Neuronal stem cell (in vitro differentiated cells): ENCODE measurements at regions not wholly inside any gene's neighbourhood (a gene's known extent, or its start where the extent isn't known, plus 50 kb on each side); places are given as distances from the start of the nearest gene placed in this dataset.

Experiments
- DNase-seq: peaks from one replicate; pipeline ENCODE4 v3.0.0-alpha.2; 2013; ENCODE audit warnings: low spot score
- H2AFZ ChIP-seq: one replicate; pipeline ENCODE4 v1.6.1; 2013; ENCODE audit warnings: mild to moderate bottlenecking, low read length, inconsistent platforms
- H2AK5ac ChIP-seq: 2 replicates; pipeline ENCODE4 v1.6.1; 2013; ENCODE audit warnings: low read depth, mild to moderate bottlenecking, inconsistent platforms, low read length, moderate library complexity, mixed read lengths
- H2BK120ac ChIP-seq: 2 replicates; pipeline ENCODE4 v1.6.1; 2013; ENCODE audit warnings: low read depth, mild to moderate bottlenecking, inconsistent platforms, low read length, moderate library complexity, mixed read lengths
- H2BK12ac ChIP-seq: one replicate; pipeline ENCODE4 v1.6.1; 2013; ENCODE audit warnings: low read length, inconsistent platforms
- H2BK15ac ChIP-seq: 2 replicates; pipeline ENCODE4 v1.6.1; 2013; ENCODE audit warnings: mild to moderate bottlenecking, low read length, inconsistent platforms, mixed read lengths
- H2BK5ac ChIP-seq: one replicate; pipeline ENCODE4 v1.6.1; 2013; ENCODE audit warnings: inconsistent platforms, mild to moderate bottlenecking, low read length, moderate library complexity
- H3K14ac ChIP-seq: one replicate; pipeline ENCODE4 v1.6.1; 2013; ENCODE audit warnings: low read length, inconsistent platforms
- H3K18ac ChIP-seq: 2 replicates; pipeline ENCODE4 v1.6.1; 2013; ENCODE audit warnings: low read length, inconsistent platforms
- H3K23ac ChIP-seq: 2 replicates; pipeline ENCODE4 v1.6.1; 2013; ENCODE audit warnings: low read depth, mild to moderate bottlenecking, mixed read lengths, low read length, inconsistent platforms; ENCODE audit not compliant: poor library complexity
- H3K27ac ChIP-seq: replicated peaks from 3 replicates; pipeline ENCODE4 v1.5.1; 2013; ENCODE audit warnings: low read length, inconsistent platforms
- H3K27me3 ChIP-seq, 3 experiments: 2 replicates each; pipeline ENCODE4 v1.6.1; 2013; ENCODE audit warnings: low read length in 3 of 3, mild to moderate bottlenecking in 2 of 3, inconsistent platforms in 1 of 3, low read depth in 1 of 3, mixed read lengths in 1 of 3, moderate library complexity in 1 of 3; ENCODE audit not compliant: control insufficient read depth in 3 of 3, insufficient read depth in 3 of 3
- H3K36me3 ChIP-seq, 2 donors: replicated peaks in 1 of 2; 2 replicates each; pipeline ENCODE4 v1.6.1; 2013; ENCODE audit warnings: low read length in 2 of 2; ENCODE audit not compliant: control insufficient read depth in 2 of 2, insufficient read depth in 2 of 2
- H3K4ac ChIP-seq: 2 replicates; pipeline ENCODE4 v1.6.1; 2013; ENCODE audit warnings: inconsistent platforms, mild to moderate bottlenecking, low read length, moderate library complexity
- H3K4me1 ChIP-seq, 2 donors: 1 replicate in 1 of 2; 2 replicates in 1 of 2; pipeline ENCODE4 v1.6.1; 2013; ENCODE audit warnings: low read length in 2 of 2, low read depth in 1 of 2; ENCODE audit not compliant: control insufficient read depth in 2 of 2, insufficient read depth in 1 of 2
- H3K4me2 ChIP-seq: one replicate; pipeline ENCODE4 v1.6.1; 2013; ENCODE audit warnings: mild to moderate bottlenecking, low read length, inconsistent platforms; ENCODE audit not compliant: insufficient read depth, poor library complexity, severe bottlenecking
- H3K4me3 ChIP-seq, 2 donors: 2 replicates each; pipeline ENCODE4 v1.5.1; 2013; ENCODE audit warnings: low read length in 2 of 2, mild to moderate bottlenecking in 2 of 2, inconsistent platforms in 1 of 2, moderate library complexity in 1 of 2
- H3K79me1 ChIP-seq: one replicate; pipeline ENCODE4 v1.6.1; 2013; ENCODE audit warnings: low read depth, mild to moderate bottlenecking, inconsistent platforms, low read length, moderate library complexity
- H3K9ac ChIP-seq: one replicate; pipeline ENCODE4 v1.6.1; 2013; ENCODE audit warnings: mild to moderate bottlenecking, low read depth, low read length, inconsistent platforms; ENCODE audit not compliant: poor library complexity
- H3K9me3 ChIP-seq, 2 donors: replicated peaks in 1 of 2; 2 replicates each; pipeline versions ENCODE3 to v1.6.1; 2013; ENCODE audit warnings: low read length in 2 of 2, mild to moderate bottlenecking in 2 of 2, inconsistent platforms in 1 of 2, low read depth in 1 of 2, mixed read lengths in 1 of 2, moderate library complexity in 1 of 2; ENCODE audit not compliant: control insufficient read depth in 2 of 2, insufficient read depth in 1 of 2
- H4K8ac ChIP-seq: one replicate; pipeline ENCODE4 v1.6.1; 2013; ENCODE audit warnings: low read depth, mild to moderate bottlenecking, inconsistent platforms, low read length, moderate library complexity
- H4K91ac ChIP-seq: one replicate; pipeline ENCODE4 v1.6.1; 2013; ENCODE audit warnings: low read length, low read depth, mild to moderate bottlenecking, inconsistent platforms; ENCODE audit not compliant: poor library complexity
- WGBS, 2 donors: extraction: QIAGEN DNeasy Blood & Tissue Kit; methylation state at CpG; one replicate each; pipeline ENCODE4 v1.1.7; 2013; ENCODE audit warnings: missing lambda C conversion rate in 2 of 2, mixed read lengths in 1 of 2; ENCODE audit not compliant: insufficient read length in 2 of 2, insufficient replicate concordance in 1 of 2; ENCODE audit errors: extremely low coverage in 2 of 2; 5-methylcytosine and 5-hydroxymethylcytosine counted together

- Histone ChIP-seq H3K36me3 (no peaks in the 10 kb centered on the region), H3K18ac (no peak overlapping the region), H2BK12ac (no peak overlapping the region), H3K27ac (no peak overlapping the region), H3K23ac (no peak overlapping the region), H3K4me1 (peaks cover 0 to 5% of the 10 kb centered on the region in 2 donors), H3K4me2 (no peak overlapping the region), H3K27me3 (no peaks in the 10 kb centered on the region), H3K4me3 (no peak overlapping the region), H2BK5ac (no peak overlapping the region), H2BK15ac (no peak overlapping the region), H2BK120ac (no peak overlapping the region), H4K8ac (no peak overlapping the region), H3K9ac (no peak overlapping the region), H3K14ac (no peak overlapping the region), H3K9me3 (peaks cover 0 to 5% of the 10 kb centered on the region in 2 donors), H4K91ac (no peak overlapping the region), H2AK5ac (no peak overlapping the region), H3K4ac (no peak overlapping the region), H2AFZ (no peak overlapping the region), H3K79me1 (no peaks in the 10 kb centered on the region)
- no peak for DNase-seq
Measured at GRCh38 chr7:17441557-17441956, 143.1 kb downstream of the AHR start.

- Histone ChIP-seq H3K27ac (no peak overlapping the region), H3K4me2 (no peak overlapping the region)
- WGBS, 2 donors, result no CpG with 5 or more reads among the region's 2 CpGs
Measured at GRCh38 chr7:17444151-17444550, 145.7 kb downstream of the AHR start.

GRCh38 chr7:17444673-17445072 is 146.2 kb downstream of the AHR start:
- Histone ChIP-seq H4K8ac (no peak overlapping the region), H3K23ac (no peak overlapping the region), H3K4me2 (no peak overlapping the region), H3K9me3 (peaks cover 0 to 25% of the 10 kb centered on the region in 2 donors), H3K4ac (no peak overlapping the region), H2BK5ac (no peak overlapping the region), H2BK12ac (no peak overlapping the region), H3K79me1 (no peaks in the 10 kb centered on the region), H3K14ac (no peak overlapping the region), H3K18ac (no peak overlapping the region), H3K4me1 (peaks cover 0 to 5% of the 10 kb centered on the region in 2 donors), H3K4me3 (no peak overlapping the region), H2BK120ac (no peak overlapping the region), H3K9ac (no peak overlapping the region), H3K27me3 (no peaks in the 10 kb centered on the region), H2AK5ac (no peak overlapping the region), H2BK15ac (no peak overlapping the region), H3K36me3 (no peaks in the 10 kb centered on the region), H2AFZ (no peak overlapping the region), H4K91ac (no peak overlapping the region), H3K27ac (no peak overlapping the region)
- no CpG with 5 or more reads among the region's 1 CpG for WGBS, 2 donors
- DNase-seq, result no peak

More at GRCh38 chr7:17444151-17444550, 145.7 kb downstream of the AHR start:
- Histone ChIP-seq H3K18ac (no peak overlapping the region), H2AFZ (no peak overlapping the region), H4K91ac (no peak overlapping the region), H3K9ac (no peak overlapping the region), H3K27me3 (no peaks in the 10 kb centered on the region), H3K23ac (no peak overlapping the region), H2AK5ac (no peak overlapping the region), H2BK15ac (no peak overlapping the region), H2BK5ac (no peak overlapping the region), H3K9me3 (peaks cover 0 to 23% of the 10 kb centered on the region in 2 donors), H3K4ac (no peak overlapping the region), H3K79me1 (no peaks in the 10 kb centered on the region), H2BK120ac (no peak overlapping the region), H3K14ac (no peak overlapping the region), H4K8ac (no peak overlapping the region), H2BK12ac (no peak overlapping the region), H3K36me3 (no peaks in the 10 kb centered on the region), H3K4me1 (peaks cover 0 to 5% of the 10 kb centered on the region in 2 donors), H3K4me3 (no peak overlapping the region)
- no peak for DNase-seq

- Histone ChIP-seq H3K4me3 (no peak overlapping the region), H3K4me2 (no peak overlapping the region), H3K36me3 (no peaks in the 10 kb centered on the region), H2AFZ (no peak overlapping the region), H3K27me3 (no peaks in the 10 kb centered on the region), H2BK12ac (no peak overlapping the region), H3K27ac (no peak overlapping the region), H4K91ac (no peak overlapping the region), H3K9me3 (peaks cover 0 to 22% of the 10 kb centered on the region in 2 donors), H2AK5ac (no peak overlapping the region), H3K9ac (no peak overlapping the region), H3K79me1 (no peaks in the 10 kb centered on the region), H3K4me1 (peaks cover 3 to 5% of the 10 kb centered on the region in 2 donors), H3K23ac (no peak overlapping the region), H4K8ac (no peak overlapping the region), H2BK5ac (no peak overlapping the region), H2BK120ac (no peak overlapping the region), H3K18ac (no peak overlapping the region), H3K4ac (no peak overlapping the region), H2BK15ac (no peak overlapping the region), H3K14ac (no peak overlapping the region)
- no peak for DNase-seq
- no CpG with 5 or more reads among the region's 4 CpGs for WGBS, 2 donors
Measured at GRCh38 chr7:17446340-17446739, 147.9 kb downstream of the AHR start.
